Small intestine (tissue), 7 donors: ENCODE measurements at regions not wholly inside any gene's neighbourhood (a gene's known extent, or its start where the extent isn't known, plus 50 kb on each side); places are given as distances from the start of the nearest gene placed in this dataset.
A peak's percentile ranks its signal among the peaks of the same experiment; 100 is the strongest.

ENCODE experiments used
- DNase-seq, 2 donors: peaks; one replicate each; pipeline versions ENCODE4 v3.0.0 to v3.0.0-alpha.2; 2013
- FAIRE-seq: peaks from 2 replicates; lab custom pipeline; 2012; peaks lifted over from hg19 to GRCh38; lab: Jason Lieb, UNC
- H3K27ac ChIP-seq, 3 donors: one replicate each; pipeline ENCODE4 v1.5.1; 2013; ENCODE audit warnings: low read length in 2 of 3, mild to moderate bottlenecking in 2 of 3, control low read depth in 1 of 3, inconsistent platforms in 1 of 3, low read depth in 1 of 3, moderate library complexity in 1 of 3
- H3K27me3 ChIP-seq, 3 donors: one replicate each; pipeline ENCODE4 v1.6.1; 2013; ENCODE audit warnings: low read length in 3 of 3, inconsistent platforms in 1 of 3; ENCODE audit not compliant: control insufficient read depth in 3 of 3, insufficient read depth in 3 of 3
- H3K36me3 ChIP-seq, 3 donors: one replicate each; pipeline ENCODE4 v1.6.1; 2013; ENCODE audit warnings: low read length in 3 of 3, inconsistent platforms in 1 of 3, low read depth in 1 of 3, mild to moderate bottlenecking in 1 of 3, moderate library complexity in 1 of 3; ENCODE audit not compliant: control insufficient read depth in 3 of 3, insufficient read depth in 2 of 3
- H3K4me1 ChIP-seq, 3 donors: one replicate each; pipeline ENCODE4 v1.6.1; 2013; ENCODE audit warnings: low read length in 2 of 3, inconsistent platforms in 1 of 3, low read depth in 1 of 3, mild to moderate bottlenecking in 1 of 3, moderate library complexity in 1 of 3; ENCODE audit not compliant: control insufficient read depth in 3 of 3, insufficient read depth in 2 of 3
- H3K4me3 ChIP-seq, 3 donors: one replicate each; pipeline ENCODE4 v1.5.1; 2013; ENCODE audit warnings: low read length in 3 of 3, control low read depth in 1 of 3, inconsistent platforms in 1 of 3, low read depth in 1 of 3, mild to moderate bottlenecking in 1 of 3, moderate library complexity in 1 of 3
- H3K9me3 ChIP-seq, 2 donors: one replicate each; pipeline ENCODE4 v1.6.1; 2013; ENCODE audit warnings: low read depth in 1 of 2, low read length in 1 of 2; ENCODE audit not compliant: control insufficient read depth in 2 of 2, insufficient read depth in 1 of 2
- WGBS, 3 donors: extraction: QIAGEN DNeasy Blood & Tissue Kit; methylation state at CpG; one replicate each; pipeline ENCODE4 v1.1.7; 2013; 5-methylcytosine and 5-hydroxymethylcytosine counted together
- donor health status: healthy with polysubstance abuse.
- donor health status: control.
- donor health status: control.
- donor health status: Bipolar disorder and iron deficiency.
- donor health status: healthy.

GRCh38 chr20:47993817-47994216 lies 208.5 kb upstream of the SULF2 start:
- Histone ChIP-seq H3K27ac (no peak overlapping the region), H3K4me3 (no peak overlapping the region), H3K27me3 (no peaks in the 10 kb centered on the region), H3K9me3 (peaks cover 0 to 8% of the 10 kb centered on the region in 2 donors), H3K36me3 (no peaks in the 10 kb centered on the region), H3K4me1 (peaks cover 0 to 4% (median 0%) of the 10 kb centered on the region in 3 donors)
- WGBS, 3 donors = 88 to 89% (median 88%) methylated on average over 3 of the region's 3 CpGs
- no peak for FAIRE-seq
- no peak for DNase-seq

GRCh38 chr20:47993035-47993755 lies 207.9 kb upstream of the SULF2 start:
- DNase-seq (no peak), FAIRE-seq (no peak)
- no peaks in the 10 kb centered on the region for H3K27me3 ChIP-seq
- H3K27ac ChIP-seq = no peak overlapping the region
- WGBS, 3 donors = 62 to 81% (median 73%) methylated on average over 9 of the region's 9 CpGs
- H3K9me3 ChIP-seq = peaks cover 0 to 8% of the 10 kb centered on the region in 2 donors
- peaks cover 0 to 4% (median 0%) of the 10 kb centered on the region in 3 donors for H3K4me1 ChIP-seq
- H3K4me3 ChIP-seq = no peak overlapping the region
- H3K36me3 ChIP-seq = no peaks in the 10 kb centered on the region

GRCh38 chr20:47991875-47992488 lies 206.7 kb upstream of the SULF2 start:
- H3K27me3 ChIP-seq = no peaks in the 10 kb centered on the region
- peaks cover 0 to 4% (median 0%) of the 10 kb centered on the region in 3 donors for H3K4me1 ChIP-seq
- H3K36me3 ChIP-seq = no peaks in the 10 kb centered on the region
- peaks cover 0 to 8% of the 10 kb centered on the region in 2 donors for H3K9me3 ChIP-seq
- H3K27ac ChIP-seq = no peak overlapping the region
- WGBS, 3 donors = 74 to 80% (median 75%) methylated on average over 9 of the region's 9 CpGs
- FAIRE-seq = no peak
- DNase-seq = no peak
- H3K4me3 ChIP-seq = no peak overlapping the region

- FAIRE-seq (no peak), DNase-seq (no peak)
- H3K36me3 ChIP-seq = no peaks in the 10 kb centered on the region
- H3K27me3 ChIP-seq = no peaks in the 10 kb centered on the region
- no peak overlapping the region for H3K27ac ChIP-seq
- WGBS, 3 donors = 65 to 88% (median 78%) methylated on average over 8 of the region's 8 CpGs
- H3K4me1 ChIP-seq = peaks cover 0 to 4% (median 0%) of the 10 kb centered on the region in 3 donors
- peaks cover 0 to 8% of the 10 kb centered on the region in 2 donors for H3K9me3 ChIP-seq
- H3K4me3 ChIP-seq = no peak overlapping the region
These were observed 205.3 kb upstream of the SULF2 start for GRCh38 chr20:47990507-47991150.

DNA sequence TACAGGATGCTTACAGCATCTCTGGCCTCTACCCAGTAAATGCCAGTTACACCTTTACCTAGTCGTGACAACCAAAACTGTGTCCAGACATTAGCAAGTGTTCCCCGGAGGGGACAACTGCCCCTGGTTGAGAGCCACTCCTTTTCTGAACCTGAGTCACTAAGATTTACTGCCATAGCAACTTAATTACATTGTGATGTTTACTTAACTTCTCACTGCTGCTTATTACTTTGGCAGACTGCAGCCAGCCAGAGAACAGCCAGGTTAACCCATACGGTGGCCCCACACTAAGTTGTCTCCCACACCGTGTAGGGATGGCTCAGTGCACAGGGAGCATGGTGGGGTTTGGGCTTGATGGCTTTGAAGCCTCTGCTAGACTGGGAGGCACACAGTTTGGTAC lies 204.7 kb upstream of the SULF2 start:
- Histone ChIP-seq H3K9me3 (peaks cover 0 to 8% of the 10 kb centered on the region in 2 donors), H3K4me3 (no peak overlapping the region), H3K27ac (no peak overlapping the region), H3K4me1 (peaks cover 0 to 4% (median 0%) of the 10 kb centered on the region in 3 donors), H3K27me3 (no peaks in the 10 kb centered on the region), H3K36me3 (no peaks in the 10 kb centered on the region)
- FAIRE-seq (no peak), DNase-seq (peak; percentile 23 to 67)
- 2 to 41% (median 27%) methylated on average over 4 of the region's 4 CpGs for WGBS, 3 donors

- no peaks in the 10 kb centered on the region for H3K27me3 ChIP-seq
- H3K27ac ChIP-seq = no peak overlapping the region
- H3K4me1 ChIP-seq = peaks cover 0 to 4% (median 0%) of the 10 kb centered on the region in 3 donors
- peaks cover 0 to 8% of the 10 kb centered on the region in 2 donors for H3K9me3 ChIP-seq
- WGBS, 3 donors = 64 to 70% (median 68%) methylated on average over 4 of the region's 4 CpGs
- H3K4me3 ChIP-seq = no peak overlapping the region
- DNase-seq = peak in 1 of 2 donors; percentile 1
- no peak for FAIRE-seq
- H3K36me3 ChIP-seq = no peaks in the 10 kb centered on the region
These were observed 203.4 kb upstream of the SULF2 start for GRCh38 chr20:47988676-47989075.

DNA sequence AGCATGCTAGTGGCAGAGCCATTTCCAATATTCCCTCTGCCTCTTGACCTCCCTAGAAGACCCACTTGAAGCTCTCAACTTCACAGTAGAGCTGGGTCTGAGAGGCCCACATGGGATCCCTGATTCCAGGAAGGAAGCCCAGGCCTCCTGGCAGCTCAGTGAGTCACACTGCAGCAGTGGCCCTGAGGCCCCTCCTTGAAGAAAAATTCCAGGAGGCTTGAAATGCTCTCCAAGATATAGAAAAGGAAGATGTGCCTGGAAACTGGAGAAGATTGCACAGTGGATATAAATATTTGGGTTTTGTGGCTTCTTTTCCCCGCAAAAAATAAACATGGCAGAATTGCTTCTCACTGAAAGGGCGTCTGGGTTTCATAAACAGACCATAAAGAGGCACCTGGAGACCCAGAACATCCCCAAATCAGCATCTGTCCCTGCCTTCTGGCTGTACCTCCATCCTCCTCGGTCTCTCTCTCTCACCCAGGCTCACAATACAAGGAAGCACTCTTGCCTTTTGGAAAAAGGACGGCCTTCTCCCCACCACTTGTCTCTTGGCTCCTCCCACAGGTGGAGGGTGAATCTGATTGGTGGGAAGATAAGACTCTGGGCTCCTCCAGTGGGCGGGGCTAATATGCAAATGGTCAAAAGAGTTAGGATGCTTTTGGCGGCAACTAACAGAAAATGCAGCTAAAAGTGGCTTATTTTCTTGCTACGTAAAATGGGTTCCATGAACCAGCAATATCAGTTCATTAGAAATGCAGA lies 200.0 kb upstream of the SULF2 start:
- Histone ChIP-seq H3K9me3 (peaks cover 0 to 4% of the 10 kb centered on the region in 2 donors), H3K4me1 (peaks cover 0 to 4% (median 0%) of the 10 kb centered on the region in 3 donors), H3K27me3 (no peaks in the 10 kb centered on the region), H3K27ac (no peak overlapping the region), H3K36me3 (no peaks in the 10 kb centered on the region), H3K4me3 (no peak overlapping the region)
- DNase-seq (peak in 1 of 2 donors; percentile 32), FAIRE-seq (no peak)
- WGBS, 3 donors = 74 to 76% (median 74%) methylated on average over 7 of the region's 7 CpGs

GRCh38 chr20:47984437-47984836 lies 199.2 kb upstream of the SULF2 start:
- no peak for FAIRE-seq
- H3K27me3 ChIP-seq = no peaks in the 10 kb centered on the region

More at GRCh38 chr20:47984437-47984836, 199.2 kb upstream of the SULF2 start:
- H3K4me3 ChIP-seq = no peak overlapping the region
- no peak overlapping the region for H3K27ac ChIP-seq
- 65 to 85% (median 70%) methylated on average over 6 of the region's 6 CpGs for WGBS, 3 donors
- H3K36me3 ChIP-seq = no peaks in the 10 kb centered on the region
- H3K9me3 ChIP-seq = peaks cover 0 to 4% of the 10 kb centered on the region in 2 donors
- peaks cover 0 to 1% (median 0%) of the 10 kb centered on the region in 3 donors for H3K4me1 ChIP-seq
- DNase-seq = no peak
